Activated CD4-positive, alpha-beta T cell treated with anti-CD3 and anti-CD28 coated beads, Interleukin-2, amount 10 ng/mL, durations not matched to agents 24 days and 14 days (primary cell): ENCODE measurements at regions not wholly inside any gene's neighbourhood (a gene's known extent, or its start where the extent isn't known, plus 50 kb on each side); places are given as distances from the start of the nearest gene placed in this dataset.

Experiments
- DNase-seq: peaks from one replicate; pipeline ENCODE4 v3.0.0; 2022
- H3K27ac Mint-ChIP-seq: one replicate; pipeline ENCODE4 v1.8.0; 2022; ENCODE audit warnings: mild to moderate bottlenecking, mixed read lengths
- H3K27me3 Mint-ChIP-seq: one replicate; pipeline ENCODE4 v1.8.0; 2022; ENCODE audit warnings: mixed read lengths
- H3K36me3 Mint-ChIP-seq: one replicate; pipeline ENCODE4 v1.8.0; 2022; ENCODE audit warnings: low read depth, mild to moderate bottlenecking, mixed read lengths
- H3K4me1 Mint-ChIP-seq: one replicate; pipeline ENCODE4 v1.8.0; 2021; ENCODE audit warnings: mixed read lengths
- H3K4me3 Mint-ChIP-seq: one replicate; pipeline ENCODE4 v1.8.0; 2022; ENCODE audit warnings: mild to moderate bottlenecking, moderate library complexity, mixed read lengths
- H3K9me3 Mint-ChIP-seq: one replicate; pipeline ENCODE4 v1.8.0; 2021; ENCODE audit warnings: mixed read lengths
- intact Hi-C: fragments of 100-400 bp; cut with micrococcal nuclease; formaldehyde crosslinking; loops from one replicate; pipeline ENCODE4 v1.15.1; 2023

- Mint-ChIP-seq H3K27me3 (no peaks in the 10 kb centered on the region), H3K4me1 (no peaks in the 10 kb centered on the region), H3K4me3 (no peak overlapping the region), H3K36me3 (no peaks in the 10 kb centered on the region), H3K9me3 (peaks cover 6% of the 10 kb centered on the region), H3K27ac (no peak overlapping the region)
- no peak for DNase-seq
- intact Hi-C loops = no loop called here
Measured at GRCh38 chr4:133014473-133015135, 134.5 kb upstream of the PCDH10 start.

GRCh38 chr4:133045288-133045687, 103.8 kb upstream of the PCDH10 start:
- Mint-ChIP-seq H3K36me3 (no peaks in the 10 kb centered on the region), H3K4me1 (no peaks in the 10 kb centered on the region), H3K27me3 (no peaks in the 10 kb centered on the region), H3K4me3 (no peak overlapping the region), H3K9me3 (no peaks in the 10 kb centered on the region), H3K27ac (no peak overlapping the region)
- intact Hi-C loops = no loop called here
- DNase-seq = no peak

- H3K27me3 Mint-ChIP-seq = no peaks in the 10 kb centered on the region
- intact Hi-C loops = no loop called here
- no peaks in the 10 kb centered on the region for H3K4me1 Mint-ChIP-seq
- DNase-seq = no peak
- H3K36me3 Mint-ChIP-seq = no peaks in the 10 kb centered on the region
- H3K27ac Mint-ChIP-seq = no peak overlapping the region
- H3K4me3 Mint-ChIP-seq = no peak overlapping the region
- H3K9me3 Mint-ChIP-seq = no peaks in the 10 kb centered on the region
Measured at GRCh38 chr4:133046156-133046555, 102.9 kb upstream of the PCDH10 start.

GRCh38 chr4:133058701-133059100, 90.4 kb upstream of the PCDH10 start:
- intact Hi-C loops = no loop called here
- Mint-ChIP-seq H3K9me3 (no peaks in the 10 kb centered on the region), H3K4me1 (no peaks in the 10 kb centered on the region), H3K27me3 (no peaks in the 10 kb centered on the region), H3K36me3 (no peaks in the 10 kb centered on the region), H3K4me3 (no peak overlapping the region), H3K27ac (no peak overlapping the region)
- DNase-seq = no peak

- Mint-ChIP-seq H3K36me3 (no peaks in the 10 kb centered on the region), H3K9me3 (no peaks in the 10 kb centered on the region), H3K27me3 (no peaks in the 10 kb centered on the region), H3K4me1 (no peaks in the 10 kb centered on the region), H3K4me3 (no peak overlapping the region), H3K27ac (no peak overlapping the region)
- DNase-seq = no peak
- intact Hi-C loops = no loop called here
Measured at GRCh38 chr4:133059117-133059516, 90.0 kb upstream of the PCDH10 start.

- Mint-ChIP-seq H3K27ac (no peak overlapping the region), H3K4me1 (no peaks in the 10 kb centered on the region), H3K4me3 (no peak overlapping the region), H3K36me3 (no peaks in the 10 kb centered on the region), H3K9me3 (peaks cover 6% of the 10 kb centered on the region), H3K27me3 (no peaks in the 10 kb centered on the region)
- no peak for DNase-seq
- intact Hi-C loops = no loop called here
Measured at GRCh38 chr4:133062851-133063250, 86.2 kb upstream of the PCDH10 start.

- Mint-ChIP-seq H3K27me3 (no peaks in the 10 kb centered on the region), H3K27ac (no peak overlapping the region), H3K4me3 (no peak overlapping the region), H3K36me3 (no peaks in the 10 kb centered on the region), H3K4me1 (no peaks in the 10 kb centered on the region), H3K9me3 (peaks cover 15% of the 10 kb centered on the region)
- DNase-seq = no peak
- intact Hi-C loops = no loop called here
Measured at GRCh38 chr4:133068083-133068482, 81.0 kb upstream of the PCDH10 start.

GRCh38 chr4:133081246-133081645, 67.8 kb upstream of the PCDH10 start:
- intact Hi-C loops = no loop called here
- H3K27me3 Mint-ChIP-seq = no peaks in the 10 kb centered on the region
- DNase-seq = no peak
- H3K4me3 Mint-ChIP-seq = no peak overlapping the region
- H3K27ac Mint-ChIP-seq = no peak overlapping the region
- H3K9me3 Mint-ChIP-seq = no peaks in the 10 kb centered on the region
- H3K4me1 Mint-ChIP-seq = no peaks in the 10 kb centered on the region
- no peaks in the 10 kb centered on the region for H3K36me3 Mint-ChIP-seq

- H3K9me3 Mint-ChIP-seq = no peaks in the 10 kb centered on the region
- H3K27me3 Mint-ChIP-seq = no peaks in the 10 kb centered on the region
- intact Hi-C loops = no loop called here
Measured at GRCh38 chr4:133084421-133084820, 64.7 kb upstream of the PCDH10 start.

GRCh38 chr4:133095591-133095990, 53.5 kb upstream of the PCDH10 start:
- no peaks in the 10 kb centered on the region for H3K9me3 Mint-ChIP-seq
- intact Hi-C loops = no loop called here
- H3K4me3 Mint-ChIP-seq = no peak overlapping the region
- H3K27ac Mint-ChIP-seq = no peak overlapping the region
- H3K36me3 Mint-ChIP-seq = no peaks in the 10 kb centered on the region
- no peak for DNase-seq
- no peaks in the 10 kb centered on the region for H3K4me1 Mint-ChIP-seq
- H3K27me3 Mint-ChIP-seq = no peaks in the 10 kb centered on the region

More at GRCh38 chr4:133084421-133084820, 64.7 kb upstream of the PCDH10 start:
- no peaks in the 10 kb centered on the region for H3K4me1 Mint-ChIP-seq
- no peak for DNase-seq
- no peaks in the 10 kb centered on the region for H3K36me3 Mint-ChIP-seq
- no peak overlapping the region for H3K4me3 Mint-ChIP-seq
- no peak overlapping the region for H3K27ac Mint-ChIP-seq

- no peak for DNase-seq
- no peak overlapping the region for H3K27ac Mint-ChIP-seq
- no peaks in the 10 kb centered on the region for H3K9me3 Mint-ChIP-seq
- H3K4me3 Mint-ChIP-seq = no peak overlapping the region
- intact Hi-C loops = no loop called here
- no peaks in the 10 kb centered on the region for H3K4me1 Mint-ChIP-seq
- no peaks in the 10 kb centered on the region for H3K27me3 Mint-ChIP-seq
- no peaks in the 10 kb centered on the region for H3K36me3 Mint-ChIP-seq
Measured at GRCh38 chr4:133096972-133097371, 52.1 kb upstream of the PCDH10 start.
